ENCODE measurements at regions not wholly inside any gene's neighbourhood (a gene's known extent, or its start where the extent isn't known, plus 50 kb on each side); places are given as distances from the start of the nearest gene placed in this dataset.
A peak's percentile ranks its signal among the peaks of the same experiment; 100 is the strongest.

GRCh38 chr13:93086329-93086728 lies 140.3 kb upstream of the GPC6 start:
- DNase-seq (ENCODE audit: low read depth), result peak; percentile 30

GRCh38 chr13:93098972-93099371 lies 127.6 kb upstream of the GPC6 start:
- TF ChIP-seq CTCF (IDR thresholded peaks at IDR 0.05; ENCODE audit: insufficient read depth, low read depth, low read length), result no peak
- H3K4me3 ChIP-seq (ENCODE audit: low read depth, low read length), result no peak overlapping the region
- no peak for DNase-seq (ENCODE audit: low read depth)

More at GRCh38 chr13:93086329-93086728, 140.3 kb upstream of the GPC6 start:
- no peak for TF ChIP-seq CTCF (IDR thresholded peaks at IDR 0.05; ENCODE audit: insufficient read depth, low read depth, low read length)
- H3K4me3 ChIP-seq (ENCODE audit: low read depth, low read length), result no peak overlapping the region

GRCh38 chr13:93101226-93101734 lies 125.3 kb upstream of the GPC6 start:
- no peak for TF ChIP-seq CTCF (IDR thresholded peaks at IDR 0.05; ENCODE audit: insufficient read depth, low read depth, low read length)
- H3K4me3 ChIP-seq (ENCODE audit: low read depth, low read length), result no peak overlapping the region
- no peak for DNase-seq (ENCODE audit: low read depth)

- TF ChIP-seq CTCF (IDR thresholded peaks at IDR 0.05; ENCODE audit: insufficient read depth, low read depth, low read length), result no peak
- DNase-seq (ENCODE audit: low read depth), result no peak
- H3K4me3 ChIP-seq (ENCODE audit: low read depth, low read length), result no peak overlapping the region
Observed at GRCh38 chr13:93104270-93104669, 122.3 kb upstream of the GPC6 start.

GRCh38 chr13:93108111-93108601 lies 118.5 kb upstream of the GPC6 start:
- TF ChIP-seq CTCF (IDR thresholded peaks at IDR 0.05; ENCODE audit: insufficient read depth, low read depth, low read length), result no peak
- peak; percentile 20 for DNase-seq (ENCODE audit: low read depth)
- no peak overlapping the region for H3K4me3 ChIP-seq (ENCODE audit: low read depth, low read length)

- no peak for DNase-seq (ENCODE audit: low read depth)
- no peak for TF ChIP-seq CTCF (IDR thresholded peaks at IDR 0.05; ENCODE audit: insufficient read depth, low read depth, low read length)
- H3K4me3 ChIP-seq (ENCODE audit: low read depth, low read length), result no peak overlapping the region
Observed at GRCh38 chr13:93116809-93117208, 109.8 kb upstream of the GPC6 start.

- no peak for DNase-seq (ENCODE audit: low read depth)
- TF ChIP-seq CTCF (IDR thresholded peaks at IDR 0.05; ENCODE audit: insufficient read depth, low read depth, low read length), result no peak
- no peak overlapping the region for H3K4me3 ChIP-seq (ENCODE audit: low read depth, low read length)
Observed at GRCh38 chr13:93118081-93118615, 108.5 kb upstream of the GPC6 start.

Data from fibroblast of villous mesenchyme (primary cell).